ENCODE measurements at regions not wholly inside any gene's neighbourhood (a gene's known extent, or its start where the extent isn't known, plus 50 kb on each side); places are given as distances from the start of the nearest gene placed in this dataset.
A peak's percentile ranks its signal among the peaks of the same experiment; 100 is the strongest.

DNA sequence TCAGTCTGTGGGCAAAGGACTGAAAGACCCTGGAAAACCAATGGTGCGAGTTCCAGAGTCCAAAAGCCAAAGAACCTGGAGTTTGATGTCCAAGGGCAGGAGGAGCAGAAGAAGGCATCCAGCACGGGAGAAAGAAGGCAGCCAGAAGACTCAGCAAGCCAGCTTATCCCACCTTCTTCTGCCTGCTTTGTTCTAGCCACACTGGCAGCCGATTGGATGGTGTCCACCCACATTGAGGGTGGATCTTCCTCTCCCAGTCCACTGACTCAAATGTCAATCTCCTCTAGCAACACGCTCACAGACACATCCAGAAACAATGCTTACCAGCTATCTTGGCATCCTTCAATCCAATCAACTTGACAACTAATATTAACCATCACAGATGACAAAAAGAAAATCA is 57.2 kb upstream of the CAPRIN2 start:
- Histone ChIP-seq H3K36me3 (ENCODE audit: control insufficient read depth in 2 of 3, insufficient read depth in 3 of 3, low read length in 3 of 3) (no peaks in the 10 kb centered on the region), H3K4me3 (ENCODE audit: low read length in 3 of 3) (no peak overlapping the region), H3K9ac (ENCODE audit: low read length in 3 of 3) (no peak overlapping the region), H3K27me3 (ENCODE audit: control insufficient read depth, insufficient read depth, low read length) (no peaks in the 10 kb centered on the region), H3K9me3 (ENCODE audit: control insufficient read depth in 2 of 3, insufficient read depth in 1 of 3, low read length in 3 of 3) (no peaks in the 10 kb centered on the region), H3K4me1 (ENCODE audit: control insufficient read depth in 2 of 3, insufficient read depth in 2 of 3, low read depth in 1 of 3, low read length in 3 of 3) (peaks cover 0 to 2% (median 0%) of the 10 kb centered on the region in 3 donors), H3K27ac (ENCODE audit: low read depth in 2 of 2, low read length in 2 of 2) (no peak overlapping the region)
- FAIRE-seq (no peak), DNase-seq (no peak)
- no peak for TF ChIP-seq CTCF (IDR thresholded peaks at IDR 0.05; ENCODE audit: borderline replicate concordance, extremely low read depth, insufficient read depth)
- intact Hi-C loops (cut with DNase I) = no loop called here

DNA sequence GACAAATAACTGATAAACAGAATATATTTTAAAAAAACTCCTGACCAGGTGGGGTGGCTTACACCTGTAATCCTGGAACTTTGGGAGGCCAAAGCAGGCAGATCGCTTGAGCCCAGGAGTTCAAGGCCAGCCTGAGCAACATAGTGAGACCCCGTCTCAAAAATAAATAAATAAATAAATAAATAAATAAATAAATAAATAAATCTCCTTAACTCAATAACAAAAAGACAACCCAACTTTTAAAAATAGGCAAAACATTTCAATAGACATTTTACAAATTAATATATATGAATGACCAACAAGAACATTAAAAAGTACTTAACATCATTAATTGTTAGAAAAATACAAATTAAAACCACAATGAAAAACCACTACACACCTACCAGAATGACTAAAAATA is 56.2 kb upstream of the CAPRIN2 start:
- Histone ChIP-seq H3K27ac (ENCODE audit: low read depth in 2 of 2, low read length in 2 of 2) (no peak overlapping the region), H3K4me3 (ENCODE audit: low read length in 3 of 3) (no peak overlapping the region), H3K27me3 (ENCODE audit: control insufficient read depth, insufficient read depth, low read length) (no peaks in the 10 kb centered on the region), H3K9ac (ENCODE audit: low read length in 3 of 3) (no peak overlapping the region), H3K36me3 (ENCODE audit: control insufficient read depth in 2 of 3, insufficient read depth in 3 of 3, low read length in 3 of 3) (no peaks in the 10 kb centered on the region), H3K4me1 (ENCODE audit: control insufficient read depth in 2 of 3, insufficient read depth in 2 of 3, low read depth in 1 of 3, low read length in 3 of 3) (peaks cover 0 to 2% (median 0%) of the 10 kb centered on the region in 3 donors), H3K9me3 (ENCODE audit: control insufficient read depth in 2 of 3, insufficient read depth in 1 of 3, low read length in 3 of 3) (no peaks in the 10 kb centered on the region)
- intact Hi-C loops (cut with DNase I) = no loop called here
- FAIRE-seq = no peak
- DNase-seq = no peak
- no peak for TF ChIP-seq CTCF (IDR thresholded peaks at IDR 0.05; ENCODE audit: borderline replicate concordance, extremely low read depth, insufficient read depth)

- no peak for DNase-seq
- FAIRE-seq = no peak
- Histone ChIP-seq H3K9ac (ENCODE audit: low read length in 3 of 3) (no peak overlapping the region), H3K9me3 (ENCODE audit: control insufficient read depth in 2 of 3, insufficient read depth in 1 of 3, low read length in 3 of 3) (no peaks in the 10 kb centered on the region), H3K27me3 (ENCODE audit: control insufficient read depth, insufficient read depth, low read length) (no peaks in the 10 kb centered on the region), H3K4me1 (ENCODE audit: control insufficient read depth in 2 of 3, insufficient read depth in 2 of 3, low read depth in 1 of 3, low read length in 3 of 3) (peaks cover 0 to 2% (median 0%) of the 10 kb centered on the region in 3 donors), H3K4me3 (ENCODE audit: low read length in 3 of 3) (no peak overlapping the region), H3K27ac (ENCODE audit: low read depth in 2 of 2, low read length in 2 of 2) (no peak overlapping the region), H3K36me3 (ENCODE audit: control insufficient read depth in 2 of 3, insufficient read depth in 3 of 3, low read length in 3 of 3) (no peaks in the 10 kb centered on the region)
- no peak for TF ChIP-seq CTCF (IDR thresholded peaks at IDR 0.05; ENCODE audit: borderline replicate concordance, extremely low read depth, insufficient read depth)
- intact Hi-C loops (cut with DNase I) = no loop called here
Measured at GRCh38 chr12:30807695-30808034, 52.9 kb upstream of the CAPRIN2 start.

DNA sequence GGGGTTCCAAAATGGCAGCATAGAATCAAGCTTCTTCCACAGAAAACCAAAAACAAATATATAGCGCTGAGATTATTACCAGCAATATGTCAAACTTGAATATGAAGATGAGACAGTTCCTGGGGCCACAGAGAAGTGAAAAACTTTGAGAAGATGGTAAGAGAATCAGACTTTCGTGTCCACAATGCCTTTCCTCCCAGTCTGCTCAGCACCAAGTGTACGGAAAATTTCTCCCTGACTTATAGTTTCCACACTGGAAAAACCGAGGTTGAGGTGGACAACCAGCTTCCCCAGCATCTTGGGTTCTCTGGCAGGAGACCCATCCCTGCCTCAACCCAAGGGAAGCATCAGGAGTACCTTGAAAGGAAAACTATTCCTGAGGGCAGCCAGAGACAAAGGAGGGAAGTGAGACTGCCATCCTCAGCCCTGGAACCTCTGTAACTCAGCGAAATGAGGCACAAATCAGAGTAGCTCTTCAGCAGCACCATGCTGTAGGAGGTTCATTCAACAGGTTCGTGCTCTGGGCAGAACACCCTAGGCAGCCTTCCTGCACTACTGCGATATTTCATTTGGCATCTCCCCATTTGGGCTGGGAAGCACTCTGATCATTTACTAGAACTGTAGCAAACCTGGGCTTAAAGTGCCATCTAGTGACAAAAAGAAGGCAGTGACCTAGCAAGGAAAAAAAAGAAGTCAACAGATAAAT is 52.4 kb upstream of the CAPRIN2 start:
- intact Hi-C loops (cut with DNase I) = no loop called here
- Histone ChIP-seq H3K9me3 (ENCODE audit: control insufficient read depth in 2 of 3, insufficient read depth in 1 of 3, low read length in 3 of 3) (no peaks in the 10 kb centered on the region), H3K27me3 (ENCODE audit: control insufficient read depth, insufficient read depth, low read length) (no peaks in the 10 kb centered on the region), H3K4me1 (ENCODE audit: control insufficient read depth in 2 of 3, insufficient read depth in 2 of 3, low read depth in 1 of 3, low read length in 3 of 3) (peaks cover 0 to 2% (median 0%) of the 10 kb centered on the region in 3 donors), H3K9ac (ENCODE audit: low read length in 3 of 3) (no peak overlapping the region), H3K4me3 (ENCODE audit: low read length in 3 of 3) (no peak overlapping the region), H3K27ac (ENCODE audit: low read depth in 2 of 2, low read length in 2 of 2) (no peak overlapping the region), H3K36me3 (ENCODE audit: control insufficient read depth in 2 of 3, insufficient read depth in 3 of 3, low read length in 3 of 3) (no peaks in the 10 kb centered on the region)
- FAIRE-seq (peak; percentile 91), DNase-seq (peak in 3 of 5 donors; percentile 31 to 81 (median 81))
- TF ChIP-seq CTCF (IDR thresholded peaks at IDR 0.05; ENCODE audit: borderline replicate concordance, extremely low read depth, insufficient read depth) = peak; percentile 84

Measured in kidney (tissue), 13 donors.